NB4 (cell line): ENCODE measurements at regions not wholly inside any gene's neighbourhood (a gene's known extent, or its start where the extent isn't known, plus 50 kb on each side); places are given as distances from the start of the nearest gene placed in this dataset.

Source experiments
- DNase-seq: peaks from one replicate; pipeline ENCODE4 v3.0.0; 2010; ENCODE audit warnings: low read depth
- H3K4me3 ChIP-seq: one replicate; pipeline ENCODE4 v1.5.1; 2011; ENCODE audit warnings: mild to moderate bottlenecking, low read depth, low read length, moderate library complexity
- CTCF ChIP-seq: IDR thresholded peaks from one replicate; pipeline ENCODE4 v1.5.1; 2012; ENCODE audit warnings: low read depth, low read length
- MYC ChIP-seq: IDR thresholded peaks from 2 replicates; pipeline ENCODE4 v1.6.1; 2011; ENCODE audit warnings: low read depth, low read length
- POLR2A ChIP-seq: IDR thresholded peaks from 2 replicates; pipeline ENCODE4 v1.6.1; 2011; ENCODE audit warnings: mild to moderate bottlenecking; ENCODE audit not compliant: insufficient read length; ENCODE audit errors: extremely low read depth
- TF ChIP-seq, protein P1 (sequence below): IDR thresholded peaks from 2 replicates; pipeline ENCODE4 v1.6.1; 2011; ENCODE audit warnings: low read depth, low read length

DNA sequence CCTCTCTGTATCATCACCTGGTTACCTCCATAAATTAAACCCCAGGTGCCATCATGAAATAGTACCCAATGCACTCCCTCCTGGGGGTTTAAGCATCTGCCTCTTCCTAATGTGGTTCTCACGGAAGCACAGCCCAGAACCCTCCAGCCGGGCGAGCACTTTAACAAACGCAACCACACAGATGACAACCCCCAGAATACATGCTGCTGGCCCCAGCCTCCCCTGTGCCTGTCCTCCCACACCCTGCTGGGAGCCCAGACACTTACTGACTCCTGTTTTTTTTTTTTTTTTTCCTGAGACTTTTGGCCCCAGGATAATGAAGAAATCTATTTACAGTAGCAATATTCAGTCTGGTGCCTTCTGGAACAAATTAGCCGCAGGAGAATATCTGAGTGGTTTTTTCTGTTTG is 50.0 kb upstream of the COL5A1 start:
- no peak for DNase-seq
- H3K4me3 ChIP-seq, result no peak overlapping the region
- no peak for TF ChIP-seq CTCF
- TF ChIP-seq, protein P1, sequence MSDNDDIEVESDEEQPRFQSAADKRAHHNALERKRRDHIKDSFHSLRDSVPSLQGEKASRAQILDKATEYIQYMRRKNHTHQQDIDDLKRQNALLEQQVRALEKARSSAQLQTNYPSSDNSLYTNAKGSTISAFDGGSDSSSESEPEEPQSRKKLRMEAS, result no peak
- TF ChIP-seq POLR2A, result no peak
- no peak for TF ChIP-seq MYC
